Ovary (tissue), 7 donors: ENCODE measurements at regions not wholly inside any gene's neighbourhood (a gene's known extent, or its start where the extent isn't known, plus 50 kb on each side); places are given as distances from the start of the nearest gene placed in this dataset.

Experiments
- DNase-seq, 5 donors: peaks; one replicate each; pipeline ENCODE4 v3.0.0-alpha.2; 2019 to 2020
- H3K27ac ChIP-seq, 2 donors: fragments of 200-600 bp; one replicate each; pipeline versions ENCODE4 v1.5.1 to v1.8.0; 2019 to 2022
- H3K27me3 ChIP-seq: fragments of 200-600 bp; one replicate; pipeline ENCODE4 v1.8.0; 2022
- H3K36me3 ChIP-seq: fragments of 200-600 bp; sonication (generic); one replicate; pipeline ENCODE4 v1.5.1; 2019
- H3K4me1 ChIP-seq: one replicate; pipeline ENCODE4 v1.8.1; 2013; ENCODE audit warnings: mild to moderate bottlenecking, moderate library complexity; ENCODE audit not compliant: insufficient read depth
- H3K4me3 ChIP-seq: fragments of 200-600 bp; sonication (generic); one replicate; pipeline ENCODE4 v1.5.1; 2017
- H3K9me3 ChIP-seq, 2 donors: fragments of 200-600 bp in 1 of 2; sonication (generic) in 1 of 2; one replicate each; pipeline versions ENCODE4 v1.5.1 to v1.8.1; 2013 to 2019; ENCODE audit warnings: mild to moderate bottlenecking in 1 of 2, moderate library complexity in 1 of 2
- CTCF ChIP-seq, 3 donors: fragments of 450-650 bp in 2 of 3; fragments of 200-600 bp in 1 of 3; IDR thresholded peaks; one replicate each; pipeline versions ENCODE4 v1.5.1 to v1.8.0; 2016 to 2022; ENCODE audit warnings: antibody characterized with exemption in 3 of 3, mild to moderate bottlenecking in 1 of 3
- EP300 ChIP-seq: sonication (generic); formaldehyde crosslinking; IDR thresholded peaks from one replicate; pipeline ENCODE4 v1.6.1; 2017; ENCODE audit warnings: antibody characterized with exemption
- POLR2A ChIP-seq: fragments of 450-650 bp; IDR thresholded peaks from one replicate; pipeline ENCODE4 v1.6.1; 2017; ENCODE audit warnings: antibody characterized with exemption, mild to moderate bottlenecking, moderate library complexity
- WGBS, 3 donors: extraction: QIAGEN DNeasy Blood & Tissue Kit in 1 of 3; methylation state at CpG; one replicate each; pipeline versions ENCODE4 v1.1.5 to v1.1.7; 2013 to 2017; 5-methylcytosine and 5-hydroxymethylcytosine counted together
- intact Hi-C, 4 donors: fragments of 100-400 bp; cut with DNase I; formaldehyde crosslinking; loops; one replicate each; pipeline versions ENCODE4 v1.11.0 to v1.15.1; 2022 to 2023
- donor health status: DM: no; HTN: no; CAD: no; lungs with moderate emphysema.
- donor health status: DM: no; HTN: no; CAD: no.
- donor health status: Bipolar disorder and iron deficiency.
- donor health status: DM: no; HTN: no; CAD: no.
- donor health status: DM: yes; HTN: yes; CAD: no.

DNA sequence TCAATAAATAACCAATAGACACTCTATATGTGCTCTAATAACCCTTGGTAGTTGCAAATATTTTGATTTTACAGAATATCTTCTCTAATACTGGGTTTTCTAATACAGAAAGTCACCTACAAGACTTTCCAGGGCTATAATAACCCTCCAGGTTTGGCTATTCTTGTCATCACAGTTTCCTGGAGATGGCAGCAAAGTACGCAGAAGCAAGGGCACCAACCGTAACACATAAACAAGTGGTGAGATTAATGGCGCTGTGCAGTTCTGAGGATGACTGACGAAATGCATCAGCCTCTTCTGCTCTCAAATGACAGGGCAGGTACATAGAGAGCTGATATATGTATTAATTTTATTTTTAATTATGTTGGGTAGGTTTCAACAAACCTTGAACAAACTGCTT lies 122.4 kb downstream of the C4orf33 start:
- DNase-seq: no peak
- no peak overlapping the region for H3K27ac ChIP-seq
- H3K4me3 ChIP-seq: no peak overlapping the region
- no peaks in the 10 kb centered on the region for H3K9me3 ChIP-seq
- H3K4me1 ChIP-seq: no peaks in the 10 kb centered on the region
- WGBS, 3 donors: 46 to 66% (median 50%) methylated on average over 4 of the region's 4 CpGs
- no peaks in the 10 kb centered on the region for H3K27me3 ChIP-seq
- intact Hi-C loops: no loop called here
- no peaks in the 10 kb centered on the region for H3K36me3 ChIP-seq
- TF ChIP-seq EP300 (no peak), CTCF (IDR thresholded peaks at IDR 0.05) (no peak), POLR2A (no peak)

DNA sequence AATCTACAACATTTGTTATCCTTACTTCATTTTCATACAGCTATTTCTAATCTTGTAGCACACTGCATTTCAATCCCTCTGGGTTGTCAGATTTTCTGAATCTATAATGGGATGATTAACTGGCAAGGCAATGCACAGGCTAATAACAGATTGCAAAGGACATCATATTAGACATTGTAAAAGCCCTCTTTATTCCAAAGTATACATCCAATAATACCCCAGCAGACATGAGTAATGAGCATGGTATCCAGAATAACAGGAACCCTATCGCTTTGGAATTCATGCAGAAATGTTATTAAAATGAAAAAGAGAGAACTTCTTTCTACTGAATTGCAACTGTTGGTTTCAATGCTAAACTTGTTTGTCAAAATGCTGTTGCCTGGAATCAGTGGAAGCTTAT lies 122.9 kb downstream of the C4orf33 start:
- no peak for TF ChIP-seq EP300
- TF ChIP-seq POLR2A: no peak
- no peak for TF ChIP-seq CTCF (IDR thresholded peaks at IDR 0.05)
- 61 to 76% (median 68%) methylated on average over 1 of the region's 1 CpG for WGBS, 3 donors
- DNase-seq: no peak
- intact Hi-C loops: no loop called here
- Histone ChIP-seq H3K9me3 (no peaks in the 10 kb centered on the region), H3K27ac (no peak overlapping the region), H3K36me3 (no peaks in the 10 kb centered on the region), H3K27me3 (no peaks in the 10 kb centered on the region), H3K4me1 (no peaks in the 10 kb centered on the region), H3K4me3 (no peak overlapping the region)

DNA sequence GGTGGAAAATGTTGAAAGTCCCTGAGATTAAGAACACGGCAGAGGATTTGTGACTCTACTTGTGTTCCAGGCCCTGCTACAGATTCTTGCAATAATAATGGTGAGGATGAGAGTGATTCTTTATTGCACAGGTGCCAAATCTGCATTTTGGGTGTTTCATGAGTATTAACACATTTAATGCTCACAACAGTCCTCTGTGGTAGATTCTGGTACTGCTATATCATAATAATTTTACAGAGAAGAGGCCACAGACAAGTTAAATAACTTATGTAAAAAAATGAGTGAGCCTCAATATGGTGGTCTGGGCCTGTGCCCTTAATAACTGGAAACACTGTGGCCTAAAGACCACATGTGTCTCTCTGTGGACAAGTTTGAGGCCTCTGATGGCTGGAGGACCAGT lies 124.3 kb downstream of the C4orf33 start:
- intact Hi-C loops: no loop called here
- Histone ChIP-seq H3K27ac (no peak overlapping the region), H3K27me3 (no peaks in the 10 kb centered on the region), H3K9me3 (no peaks in the 10 kb centered on the region), H3K4me3 (no peak overlapping the region), H3K36me3 (no peaks in the 10 kb centered on the region), H3K4me1 (no peaks in the 10 kb centered on the region)
- WGBS, 3 donors: 86 to 95% (median 92%) methylated on average over 1 of the region's 1 CpG
- TF ChIP-seq POLR2A: no peak
- TF ChIP-seq CTCF (IDR thresholded peaks at IDR 0.05): no peak
- no peak for TF ChIP-seq EP300
- DNase-seq: no peak

- no peaks in the 10 kb centered on the region for H3K9me3 ChIP-seq
- no peak overlapping the region for H3K27ac ChIP-seq
- no peaks in the 10 kb centered on the region for H3K27me3 ChIP-seq
- H3K4me1 ChIP-seq: no peaks in the 10 kb centered on the region
- no peaks in the 10 kb centered on the region for H3K36me3 ChIP-seq
- intact Hi-C loops: no loop called here
- DNase-seq: no peak
- no peak for TF ChIP-seq EP300
- no peak for TF ChIP-seq CTCF (IDR thresholded peaks at IDR 0.05)
- no peak for TF ChIP-seq POLR2A
- H3K4me3 ChIP-seq: no peak overlapping the region
Observed at GRCh38 chr4:129223945-129224344, 128.0 kb downstream of the C4orf33 start.

DNA sequence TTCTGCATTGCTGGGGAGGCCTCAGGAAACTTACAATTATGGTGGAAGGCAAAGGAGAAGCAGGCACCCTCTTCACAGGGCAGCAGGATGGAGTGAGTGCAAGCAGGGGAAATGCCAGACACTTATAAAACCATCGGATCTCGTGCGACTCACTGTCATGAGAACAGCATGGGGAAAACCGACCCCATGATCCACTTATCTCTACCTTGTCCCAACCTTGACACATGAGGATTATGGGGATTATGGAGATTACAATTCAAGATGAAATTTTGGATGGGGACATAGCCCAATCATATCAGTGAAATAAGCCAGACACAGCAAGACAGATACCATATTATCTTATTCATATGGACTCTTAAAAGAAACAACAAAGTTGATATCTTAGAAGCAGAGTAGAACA lies 134.9 kb downstream of the C4orf33 start:
- H3K4me3 ChIP-seq: no peak overlapping the region
- intact Hi-C loops: no loop called here
- DNase-seq: no peak
- TF ChIP-seq CTCF (IDR thresholded peaks at IDR 0.05): no peak
- TF ChIP-seq EP300: no peak
- TF ChIP-seq POLR2A: no peak
- WGBS, 3 donors: 84 to 94% (median 94%) methylated on average over 4 of the region's 4 CpGs
- H3K27me3 ChIP-seq: no peaks in the 10 kb centered on the region
- no peaks in the 10 kb centered on the region for H3K36me3 ChIP-seq
- H3K4me1 ChIP-seq: no peaks in the 10 kb centered on the region
- no peak overlapping the region for H3K27ac ChIP-seq
- no peaks in the 10 kb centered on the region for H3K9me3 ChIP-seq
